ENCODE measurements at regions not wholly inside any gene's neighbourhood (a gene's known extent, or its start where the extent isn't known, plus 50 kb on each side); places are given as distances from the start of the nearest gene placed in this dataset.
"Not testable (repeated sequence)": the region's sequence is repeated elsewhere in the genome, so short reads cannot be mapped to it uniquely, and the experiment has no call there.

DNA sequence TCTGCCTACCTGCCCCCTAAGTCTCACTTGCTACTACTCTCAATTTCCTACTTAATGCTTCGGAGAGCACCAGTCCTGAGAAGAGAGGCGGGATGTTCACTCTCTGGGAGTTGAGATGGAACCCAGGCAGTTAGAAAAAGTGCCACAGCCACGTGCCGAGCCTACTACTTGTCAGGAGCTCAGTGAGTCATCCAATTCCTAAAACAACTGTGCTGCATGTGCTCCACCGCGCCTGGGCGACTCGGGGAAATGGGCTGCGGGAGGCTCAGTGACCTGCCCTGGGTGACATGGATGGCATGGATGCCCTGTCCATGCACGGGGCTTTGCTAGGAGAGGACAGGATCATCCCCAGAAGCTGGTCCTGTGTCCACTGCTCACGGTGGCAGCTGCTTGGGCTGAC is 2884.2 kb downstream of the RPIA start:
- H3K4me3 Mint-ChIP-seq; H3K27ac Mint-ChIP-seq; intact Hi-C loops (cut with micrococcal nuclease); DNase-seq (ENCODE audit: low spot score); H3K36me3 Mint-ChIP-seq (ENCODE audit: low read depth); H3K9me3 Mint-ChIP-seq; H3K4me1 Mint-ChIP-seq (ENCODE audit: low read depth); H3K27me3 Mint-ChIP-seq (ENCODE audit: insufficient read depth): not testable (repeated sequence)

DNA sequence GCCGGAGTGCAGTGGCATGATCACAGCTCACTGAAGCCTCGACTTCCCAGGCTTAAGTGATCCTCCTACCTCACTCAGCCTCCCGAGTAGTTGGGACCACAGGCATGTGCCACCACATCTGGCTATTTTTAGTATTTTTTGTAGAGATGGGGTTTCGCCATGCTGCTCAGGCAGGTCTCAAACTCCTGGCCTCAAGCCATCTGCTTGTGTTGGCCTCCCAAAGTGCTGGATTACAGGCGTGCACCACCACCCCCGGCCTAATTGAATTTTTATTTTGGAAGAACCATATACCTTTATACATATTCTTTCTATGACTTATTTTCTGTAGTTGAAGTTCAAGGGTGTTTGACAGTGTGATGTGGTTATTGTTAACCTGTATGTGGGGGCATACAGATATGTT is 2885.9 kb downstream of the RPIA start:
- DNase-seq (ENCODE audit: low spot score); intact Hi-C loops (cut with micrococcal nuclease); H3K36me3 Mint-ChIP-seq (ENCODE audit: low read depth); H3K27ac Mint-ChIP-seq; H3K4me1 Mint-ChIP-seq (ENCODE audit: low read depth); H3K9me3 Mint-ChIP-seq; H3K27me3 Mint-ChIP-seq (ENCODE audit: insufficient read depth); H3K4me3 Mint-ChIP-seq: not testable (repeated sequence)

DNA sequence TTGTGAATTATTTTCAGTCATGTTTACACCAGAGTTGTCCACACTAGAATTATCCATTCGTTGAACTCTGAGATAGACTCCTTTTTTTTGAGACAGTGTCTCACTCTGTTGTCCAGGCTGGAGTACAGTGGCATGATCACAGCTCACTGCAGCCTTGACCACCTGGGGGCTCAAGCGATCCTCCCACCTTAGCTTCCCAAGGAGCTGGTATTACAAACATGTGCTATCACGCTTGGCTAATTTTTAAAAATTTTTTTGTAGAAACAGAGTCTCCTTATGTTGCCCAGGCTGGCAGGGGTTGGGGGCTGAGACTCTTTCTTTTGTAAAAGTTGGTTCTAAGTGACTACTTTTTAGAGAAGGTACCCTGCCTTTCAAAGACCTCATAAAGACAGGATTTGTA is 2887.2 kb downstream of the RPIA start:
- DNase-seq (ENCODE audit: low spot score); H3K9me3 Mint-ChIP-seq; H3K4me1 Mint-ChIP-seq (ENCODE audit: low read depth); H3K36me3 Mint-ChIP-seq (ENCODE audit: low read depth); H3K4me3 Mint-ChIP-seq; H3K27ac Mint-ChIP-seq; H3K27me3 Mint-ChIP-seq (ENCODE audit: insufficient read depth); intact Hi-C loops (cut with micrococcal nuclease): not testable (repeated sequence)

DNA sequence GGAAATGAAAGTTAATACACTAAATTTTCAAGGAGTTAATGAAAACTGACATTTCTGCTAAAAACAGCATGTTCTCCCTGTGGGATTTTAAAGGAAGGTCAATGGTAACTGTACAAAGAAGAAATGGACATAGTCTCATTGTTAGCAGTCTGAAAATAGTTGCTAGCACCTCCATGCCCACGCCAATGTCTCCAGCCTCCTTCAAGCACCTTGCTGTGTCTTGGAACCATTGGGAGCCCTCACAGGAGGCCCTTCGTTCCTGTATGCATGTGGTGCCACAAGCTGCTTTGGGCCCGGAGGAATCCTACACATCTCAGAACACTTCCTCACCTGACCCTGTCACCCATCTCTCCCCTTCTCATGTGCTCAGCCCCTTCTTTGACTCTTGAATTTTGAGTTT is 2888.1 kb downstream of the RPIA start:
- intact Hi-C loops (cut with micrococcal nuclease); H3K27me3 Mint-ChIP-seq (ENCODE audit: insufficient read depth); DNase-seq (ENCODE audit: low spot score); H3K4me1 Mint-ChIP-seq (ENCODE audit: low read depth); H3K4me3 Mint-ChIP-seq; H3K36me3 Mint-ChIP-seq (ENCODE audit: low read depth); H3K27ac Mint-ChIP-seq; H3K9me3 Mint-ChIP-seq: not testable (repeated sequence)

DNA sequence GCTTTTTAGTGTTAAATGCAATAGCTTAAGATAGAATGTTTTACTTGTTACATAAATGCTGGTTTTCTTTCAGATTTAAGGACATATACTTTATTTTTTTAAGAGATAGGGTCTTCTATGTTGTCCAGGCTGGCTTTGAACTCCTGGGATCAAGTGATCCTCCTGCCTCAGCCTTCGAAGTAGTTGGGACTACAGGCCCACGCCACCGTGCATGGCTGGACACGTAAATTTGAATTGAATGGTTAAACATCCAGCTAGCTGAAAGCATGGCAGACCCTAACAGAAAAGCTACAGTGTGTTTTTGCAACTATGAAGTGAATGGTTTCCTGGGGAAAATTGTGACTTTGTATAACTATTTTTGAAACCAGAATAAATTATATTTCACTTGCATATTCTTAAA is 2888.6 kb downstream of the RPIA start:
- intact Hi-C loops (cut with micrococcal nuclease), result not testable (repeated sequence)

DNA sequence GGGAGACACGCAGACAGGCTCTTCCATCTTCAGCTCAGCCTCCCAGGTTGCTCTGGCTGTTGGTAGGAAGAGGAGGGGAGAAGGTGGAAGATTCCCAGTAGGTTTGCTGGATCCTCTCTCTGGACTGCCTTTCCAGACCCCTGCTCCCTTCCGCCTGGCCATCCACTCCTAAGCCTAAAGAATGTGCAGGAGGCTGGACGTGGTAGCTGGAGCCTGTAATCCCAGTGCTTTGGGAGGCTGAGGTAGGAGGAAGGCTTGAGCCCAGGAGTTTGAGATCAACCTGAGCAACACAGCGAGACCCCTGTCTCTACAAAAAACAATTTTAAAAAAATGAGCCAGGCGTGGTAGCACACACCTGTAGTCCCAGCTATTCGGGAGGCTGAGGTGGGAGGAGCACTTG is 2895.6 kb downstream of the RPIA start:
- H3K4me3 Mint-ChIP-seq; H3K4me1 Mint-ChIP-seq (ENCODE audit: low read depth); H3K36me3 Mint-ChIP-seq (ENCODE audit: low read depth); H3K27ac Mint-ChIP-seq; H3K27me3 Mint-ChIP-seq (ENCODE audit: insufficient read depth); intact Hi-C loops (cut with micrococcal nuclease); DNase-seq (ENCODE audit: low spot score): not testable (repeated sequence)
- peaks cover 16% of the 10 kb centered on the region for H3K9me3 Mint-ChIP-seq

More for the DNA sequence above, 2888.6 kb downstream of the RPIA start:
- H3K27me3 Mint-ChIP-seq (ENCODE audit: insufficient read depth); DNase-seq (ENCODE audit: low spot score); H3K9me3 Mint-ChIP-seq; H3K27ac Mint-ChIP-seq; H3K36me3 Mint-ChIP-seq (ENCODE audit: low read depth); H3K4me3 Mint-ChIP-seq; H3K4me1 Mint-ChIP-seq (ENCODE audit: low read depth): not testable (repeated sequence)

DNA sequence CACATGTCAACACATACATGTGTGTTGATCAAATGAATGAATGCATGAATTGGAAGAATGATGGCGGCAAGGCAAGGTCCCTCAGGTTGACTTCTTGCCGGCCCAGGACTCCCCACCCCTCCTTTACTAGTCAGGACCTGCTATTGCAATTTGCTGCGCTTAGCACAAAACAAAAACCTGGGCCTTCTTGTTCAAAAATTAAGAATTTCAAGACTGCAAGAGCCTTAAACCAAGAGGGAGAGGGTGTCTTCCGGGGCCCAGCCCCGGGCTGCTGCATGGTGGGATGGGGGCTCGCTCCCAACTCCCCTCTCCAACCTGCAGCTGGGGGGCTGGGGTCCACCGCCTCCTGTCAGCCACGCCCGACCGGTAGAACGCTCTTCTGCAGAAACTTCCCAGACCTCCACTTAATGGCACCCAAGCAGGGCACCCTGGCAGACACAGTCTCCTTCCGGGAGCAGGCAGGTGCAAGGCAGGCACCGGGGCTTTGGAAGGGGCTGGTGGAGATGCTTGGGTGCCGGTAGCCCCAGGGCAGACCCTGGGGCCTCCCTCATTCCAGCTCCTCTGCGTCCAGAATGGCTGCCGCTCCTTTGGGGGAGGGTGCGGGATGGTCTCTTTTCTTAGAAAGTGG is 2896.5 kb downstream of the RPIA start:
- intact Hi-C loops (cut with micrococcal nuclease); H3K27me3 Mint-ChIP-seq (ENCODE audit: insufficient read depth); H3K36me3 Mint-ChIP-seq (ENCODE audit: low read depth); DNase-seq (ENCODE audit: low spot score); H3K4me3 Mint-ChIP-seq; H3K4me1 Mint-ChIP-seq (ENCODE audit: low read depth); H3K27ac Mint-ChIP-seq: not testable (repeated sequence)
- H3K9me3 Mint-ChIP-seq, result peaks cover 16% of the 10 kb centered on the region

DNA sequence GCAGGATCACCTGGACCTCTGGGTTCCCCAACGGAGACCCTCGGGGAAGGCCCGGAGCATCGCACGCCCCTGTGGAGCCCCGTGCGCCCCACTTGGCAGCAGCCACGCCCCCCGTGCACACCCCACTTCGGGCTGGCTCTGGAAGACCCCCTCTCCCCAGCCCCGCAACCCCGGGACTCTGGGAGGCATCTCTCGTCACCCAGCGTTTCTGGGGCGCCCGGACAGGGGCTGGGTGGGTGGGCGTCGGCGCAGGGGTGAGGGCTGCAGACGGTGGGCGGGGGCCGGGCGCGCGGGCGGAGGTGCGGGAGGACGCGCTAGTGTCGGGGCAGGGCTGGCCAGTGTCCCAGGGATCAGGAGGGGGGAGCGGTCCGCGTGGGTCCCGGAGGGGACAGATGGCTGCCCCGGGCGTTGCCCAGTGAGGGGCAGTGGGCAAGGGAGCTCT is 2897.3 kb downstream of the RPIA start:
- H3K4me3 Mint-ChIP-seq; H3K27ac Mint-ChIP-seq; DNase-seq (ENCODE audit: low spot score); H3K27me3 Mint-ChIP-seq (ENCODE audit: insufficient read depth); intact Hi-C loops (cut with micrococcal nuclease); H3K36me3 Mint-ChIP-seq (ENCODE audit: low read depth); H3K4me1 Mint-ChIP-seq (ENCODE audit: low read depth): not testable (repeated sequence)
- peaks cover 12% of the 10 kb centered on the region for H3K9me3 Mint-ChIP-seq

DNA sequence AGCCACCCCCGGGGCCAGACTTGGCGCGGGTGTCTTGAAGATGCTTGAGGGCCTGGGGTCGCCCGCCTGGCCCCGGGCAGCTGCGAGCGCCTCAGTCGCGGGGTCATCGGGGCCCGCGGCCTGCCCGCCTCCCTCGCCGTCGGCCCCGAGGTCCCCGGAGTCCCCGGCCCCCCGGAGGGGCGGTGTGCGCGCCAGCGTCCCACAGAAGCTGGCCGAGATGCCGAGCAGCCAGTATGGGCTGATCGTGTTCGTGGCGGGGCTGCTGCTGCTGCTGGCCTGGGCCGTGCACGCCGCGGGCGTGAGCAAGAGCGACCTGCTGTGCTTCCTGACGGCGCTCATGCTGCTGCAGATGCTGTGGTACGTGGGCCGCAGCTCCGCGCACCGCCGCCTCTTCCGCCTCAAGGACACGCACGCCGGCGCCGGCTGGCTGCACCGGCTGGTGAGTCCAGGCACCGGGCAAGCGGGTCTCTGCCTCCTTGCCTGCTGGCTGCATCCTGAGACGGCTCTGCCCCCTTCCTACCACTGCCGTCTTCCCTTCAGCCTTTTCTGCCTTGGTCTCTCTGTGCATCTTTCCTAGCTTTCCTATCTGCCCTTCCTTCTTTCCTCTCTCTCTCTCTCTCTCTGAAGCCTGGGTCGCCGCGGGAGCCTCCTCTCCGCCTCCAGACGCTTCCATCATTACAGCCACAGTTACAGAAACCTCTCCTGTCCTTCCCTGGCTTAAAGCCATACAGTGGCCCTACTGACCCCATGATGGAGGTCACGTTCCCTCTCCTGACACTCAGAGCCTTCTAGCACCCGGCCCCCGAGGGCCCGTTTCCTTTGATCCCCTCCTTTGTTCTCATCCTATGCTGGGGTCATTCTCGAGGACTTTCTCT is 2898.2 kb downstream of the RPIA start:
- H3K27me3 Mint-ChIP-seq (ENCODE audit: insufficient read depth); intact Hi-C loops (cut with micrococcal nuclease); H3K4me1 Mint-ChIP-seq (ENCODE audit: low read depth); DNase-seq (ENCODE audit: low spot score); H3K36me3 Mint-ChIP-seq (ENCODE audit: low read depth); H3K9me3 Mint-ChIP-seq; H3K4me3 Mint-ChIP-seq; H3K27ac Mint-ChIP-seq: not testable (repeated sequence)

DNA sequence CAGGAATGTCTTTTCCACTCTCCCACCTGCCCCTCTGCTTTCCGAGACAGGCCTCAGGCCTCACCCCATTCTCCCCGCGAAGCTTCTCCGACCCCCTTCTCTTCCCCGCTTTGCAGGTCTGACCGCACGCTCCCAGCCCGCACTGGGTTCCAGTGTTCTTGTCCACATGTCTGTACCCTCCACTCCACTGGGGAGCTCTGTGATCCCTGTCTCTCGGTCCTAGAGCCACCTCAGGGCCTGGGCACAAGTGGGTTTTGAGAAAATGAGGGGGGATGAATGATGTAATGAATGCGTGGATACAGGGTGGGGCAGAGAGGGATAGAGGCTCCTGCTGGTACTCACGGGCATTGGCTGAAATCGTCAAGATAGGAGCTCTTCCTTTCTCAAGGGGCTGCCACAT is 2898.9 kb downstream of the RPIA start:
- intact Hi-C loops (cut with micrococcal nuclease); DNase-seq (ENCODE audit: low spot score); H3K9me3 Mint-ChIP-seq; H3K36me3 Mint-ChIP-seq (ENCODE audit: low read depth); H3K4me1 Mint-ChIP-seq (ENCODE audit: low read depth); H3K27me3 Mint-ChIP-seq (ENCODE audit: insufficient read depth); H3K27ac Mint-ChIP-seq; H3K4me3 Mint-ChIP-seq: not testable (repeated sequence)

DNA sequence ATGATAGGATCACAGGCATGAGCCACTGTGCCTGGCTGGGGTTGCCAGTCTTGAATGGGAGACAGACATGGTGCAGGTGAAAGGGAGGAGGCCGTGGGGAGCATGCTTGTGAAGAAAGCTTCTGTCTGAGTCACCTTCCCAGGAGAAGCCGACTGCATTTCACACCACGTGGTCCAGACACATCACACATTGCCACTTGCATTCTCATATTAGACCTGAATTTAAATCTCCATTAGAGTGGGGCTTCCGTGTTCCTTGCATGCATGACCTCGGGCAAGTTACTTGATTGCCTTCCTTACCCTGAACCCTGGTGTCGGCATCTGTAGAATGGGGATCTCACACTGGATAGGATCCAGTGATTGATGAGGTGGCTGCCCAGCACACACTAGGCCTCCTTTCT is 2899.6 kb downstream of the RPIA start:
- H3K9me3 Mint-ChIP-seq; DNase-seq (ENCODE audit: low spot score); H3K36me3 Mint-ChIP-seq (ENCODE audit: low read depth); H3K4me1 Mint-ChIP-seq (ENCODE audit: low read depth); H3K27me3 Mint-ChIP-seq (ENCODE audit: insufficient read depth); H3K27ac Mint-ChIP-seq; H3K4me3 Mint-ChIP-seq; intact Hi-C loops (cut with micrococcal nuclease): not testable (repeated sequence)

DNA sequence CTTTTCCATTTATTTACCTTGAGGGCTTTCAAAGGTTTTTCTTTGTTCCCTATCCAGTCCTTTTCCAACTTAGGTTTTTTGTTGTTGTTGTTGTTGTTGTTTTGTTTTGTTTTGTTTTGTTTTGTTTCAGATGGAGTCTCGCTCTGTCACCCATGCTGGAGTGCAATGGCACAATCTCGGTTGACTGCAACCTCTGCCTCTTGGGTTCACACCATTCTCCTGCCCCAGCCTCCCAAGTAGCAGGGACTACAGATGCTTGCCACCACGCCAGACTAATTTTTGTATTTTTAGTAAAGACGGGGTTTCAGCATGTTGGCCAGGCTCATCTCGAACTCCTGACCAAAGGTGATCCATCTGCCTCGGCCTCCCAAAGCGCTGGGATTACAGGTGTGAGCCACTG is 2906.0 kb downstream of the RPIA start:
- intact Hi-C loops (cut with micrococcal nuclease); H3K4me1 Mint-ChIP-seq (ENCODE audit: low read depth); H3K4me3 Mint-ChIP-seq; H3K9me3 Mint-ChIP-seq; H3K36me3 Mint-ChIP-seq (ENCODE audit: low read depth); H3K27ac Mint-ChIP-seq; H3K27me3 Mint-ChIP-seq (ENCODE audit: insufficient read depth); DNase-seq (ENCODE audit: low spot score): not testable (repeated sequence)

DNA sequence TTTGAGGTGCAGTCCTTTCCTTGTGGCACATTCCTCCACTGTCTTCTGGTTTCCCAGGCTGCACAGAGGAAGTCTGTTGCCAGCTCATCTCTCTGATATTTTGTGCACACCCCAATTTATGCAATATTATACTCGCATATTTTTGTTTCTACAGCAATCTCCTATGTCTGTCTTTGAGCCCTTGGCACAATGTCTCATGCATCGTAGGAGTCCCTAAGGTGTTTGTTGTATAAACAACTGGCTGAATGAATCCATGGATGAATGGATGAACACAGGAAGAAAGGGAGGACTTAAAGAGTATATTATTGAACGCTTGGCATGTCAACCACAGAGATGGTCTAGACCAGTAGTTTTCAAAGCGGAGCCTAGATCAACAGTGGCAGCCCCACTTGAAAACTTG is 2907.0 kb downstream of the RPIA start:
- H3K36me3 Mint-ChIP-seq (ENCODE audit: low read depth); H3K4me3 Mint-ChIP-seq; intact Hi-C loops (cut with micrococcal nuclease); DNase-seq (ENCODE audit: low spot score); H3K27ac Mint-ChIP-seq; H3K9me3 Mint-ChIP-seq; H3K27me3 Mint-ChIP-seq (ENCODE audit: insufficient read depth); H3K4me1 Mint-ChIP-seq (ENCODE audit: low read depth): not testable (repeated sequence)

Measured in activated T-helper 1 cell treated with anti-CD3 and anti-CD28 coated beads, Interleukin-12 subunit alpha, Interleukin-12 subunit beta, Interleukin-2, Interleukin-4 antibody, amounts not matched to agents 30 ng/mL and 10 ng/mL and 1 ng/mL, durations not matched to agents 14 hours and 24 hours and 36 hours (primary cell).